ENCODE measurements at regions not wholly inside any gene's neighbourhood (a gene's known extent, or its start where the extent isn't known, plus 50 kb on each side); places are given as distances from the start of the nearest gene placed in this dataset.

DNA sequence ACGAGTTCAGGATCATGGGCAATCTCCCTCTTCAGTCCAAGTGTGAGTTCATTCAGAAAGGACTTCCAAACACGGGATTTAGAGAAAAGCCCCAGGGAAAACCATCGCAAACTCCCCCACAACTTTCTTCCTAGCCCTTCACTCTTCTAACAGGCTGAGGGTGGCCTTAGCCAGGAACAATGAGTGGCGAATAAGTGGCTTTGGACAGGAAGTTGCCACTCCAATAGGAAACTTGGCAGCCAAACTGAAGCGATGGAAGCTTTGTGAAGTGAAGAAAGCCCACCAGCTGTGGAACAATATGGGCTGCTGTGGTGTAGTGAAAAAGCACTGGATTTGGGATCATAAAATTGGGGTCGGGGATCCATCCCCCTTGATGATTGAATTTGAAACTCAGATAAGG is 193.2 kb downstream of the TEX36 start:
- peaks cover 0 to 59% (median 0%) of the 10 kb centered on the region in 7 donors for H3K27me3 ChIP-seq (replicated peaks in 1 of 7)
- intact Hi-C loops (cut with DNase I; ENCODE audit: low total_unique reads), result no loop called here
- H3K27ac ChIP-seq, result no peak overlapping the region
- no peak for TF ChIP-seq POLR2A (IDR thresholded peaks at IDR 0.05)
- TF ChIP-seq, protein P1, sequence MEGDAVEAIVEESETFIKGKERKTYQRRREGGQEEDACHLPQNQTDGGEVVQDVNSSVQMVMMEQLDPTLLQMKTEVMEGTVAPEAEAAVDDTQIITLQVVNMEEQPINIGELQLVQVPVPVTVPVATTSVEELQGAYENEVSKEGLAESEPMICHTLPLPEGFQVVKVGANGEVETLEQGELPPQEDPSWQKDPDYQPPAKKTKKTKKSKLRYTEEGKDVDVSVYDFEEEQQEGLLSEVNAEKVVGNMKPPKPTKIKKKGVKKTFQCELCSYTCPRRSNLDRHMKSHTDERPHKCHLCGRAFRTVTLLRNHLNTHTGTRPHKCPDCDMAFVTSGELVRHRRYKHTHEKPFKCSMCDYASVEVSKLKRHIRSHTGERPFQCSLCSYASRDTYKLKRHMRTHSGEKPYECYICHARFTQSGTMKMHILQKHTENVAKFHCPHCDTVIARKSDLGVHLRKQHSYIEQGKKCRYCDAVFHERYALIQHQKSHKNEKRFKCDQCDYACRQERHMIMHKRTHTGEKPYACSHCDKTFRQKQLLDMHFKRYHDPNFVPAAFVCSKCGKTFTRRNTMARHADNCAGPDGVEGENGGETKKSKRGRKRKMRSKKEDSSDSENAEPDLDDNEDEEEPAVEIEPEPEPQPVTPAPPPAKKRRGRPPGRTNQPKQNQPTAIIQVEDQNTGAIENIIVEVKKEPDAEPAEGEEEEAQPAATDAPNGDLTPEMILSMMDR (IDR thresholded peaks at IDR 0.05 in 8 of 11, conservative IDR thresholded peaks at IDR 0.05 in 3 of 11), result no peak
- TF ChIP-seq POLR2AphosphoS5 (IDR thresholded peaks at IDR 0.05), result peak in 1 of 3 donors; percentile 30
- H3K4me1 ChIP-seq, result peaks cover 0 to 8% (median 2%) of the 10 kb centered on the region in 6 donors
- H3K9me3 ChIP-seq, result no peaks in the 10 kb centered on the region
- WGBS, 5 donors, result 25 to 35% (median 32%) methylated on average over 6 of the region's 6 CpGs
- DNase-seq, result no peak
- H3K4me3 ChIP-seq, result no peak overlapping the region
- H3K36me3 ChIP-seq, result no peaks in the 10 kb centered on the region

DNA sequence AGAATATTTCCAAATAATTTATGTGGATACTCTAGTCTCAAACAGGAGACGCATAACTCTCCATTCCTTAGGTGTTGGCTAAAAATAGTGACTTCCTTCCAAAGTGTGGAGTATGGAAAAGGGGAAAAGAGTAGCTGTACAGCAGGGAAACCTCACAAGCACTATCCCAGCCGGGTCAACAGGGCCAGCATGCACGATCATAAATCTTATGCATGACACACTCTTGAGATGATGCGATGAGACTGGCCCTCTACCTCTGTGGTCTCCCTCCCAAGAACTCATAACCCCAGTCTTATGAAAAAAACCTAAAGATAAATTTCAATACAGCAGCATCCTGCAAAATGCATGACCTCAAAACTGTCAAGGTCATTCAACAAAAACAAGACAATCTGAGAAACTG is 197.3 kb downstream of the TEX36 start:
- TF ChIP-seq POLR2AphosphoS5 (IDR thresholded peaks at IDR 0.05), result no peak
- TF ChIP-seq, protein P1 (IDR thresholded peaks at IDR 0.05 in 8 of 11, conservative IDR thresholded peaks at IDR 0.05 in 3 of 11), result no peak
- TF ChIP-seq POLR2A (IDR thresholded peaks at IDR 0.05), result no peak
- no peak overlapping the region for H3K27ac ChIP-seq
- H3K27me3 ChIP-seq (replicated peaks in 1 of 7), result peaks cover 0 to 49% (median 5%) of the 10 kb centered on the region in 7 donors
- DNase-seq, result no peak
- no peak overlapping the region for H3K4me3 ChIP-seq
- H3K36me3 ChIP-seq, result no peaks in the 10 kb centered on the region
- no peaks in the 10 kb centered on the region for H3K9me3 ChIP-seq
- WGBS, 5 donors, result 65 to 80% (median 74%) methylated on average over 4 of the region's 4 CpGs
- intact Hi-C loops (cut with DNase I; ENCODE audit: low total_unique reads), result no loop called here
- peaks cover 0 to 8% (median 2%) of the 10 kb centered on the region in 6 donors for H3K4me1 ChIP-seq

DNA sequence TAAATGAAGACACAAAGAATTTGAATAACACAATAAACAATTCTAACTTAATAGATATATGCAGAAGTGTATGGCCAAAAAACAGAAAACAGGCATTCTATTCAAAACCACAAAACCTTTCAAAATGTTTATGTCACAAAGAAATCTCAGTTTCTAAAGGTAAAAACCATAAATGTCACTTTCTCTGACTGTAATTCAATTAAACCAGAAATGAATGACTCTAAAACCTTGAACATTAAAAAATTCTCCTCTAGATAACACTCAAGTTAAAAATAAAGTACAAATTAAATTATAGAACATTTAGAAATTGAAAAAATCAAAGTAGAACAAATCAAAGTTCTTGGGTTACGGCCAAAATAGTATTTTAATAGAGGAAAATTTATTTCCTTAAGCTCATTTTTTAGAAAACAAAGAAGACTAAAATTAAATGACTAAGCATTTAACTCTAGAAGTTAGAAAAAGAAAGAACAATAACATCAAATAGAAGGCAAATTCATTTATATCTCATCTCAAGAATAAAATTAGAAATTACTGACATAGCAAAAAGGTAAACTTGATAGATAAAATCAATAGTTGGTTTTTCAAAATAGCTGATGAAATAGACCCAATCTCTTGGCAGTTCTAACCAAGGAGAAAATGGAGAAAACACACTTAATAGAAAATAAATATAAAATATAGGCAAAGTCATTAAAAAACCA is 198.8 kb downstream of the TEX36 start:
- H3K27ac ChIP-seq, result no peak overlapping the region
- intact Hi-C loops (cut with DNase I; ENCODE audit: low total_unique reads), result no loop called here
- H3K36me3 ChIP-seq, result no peaks in the 10 kb centered on the region
- no peaks in the 10 kb centered on the region for H3K9me3 ChIP-seq
- H3K4me3 ChIP-seq, result no peak overlapping the region
- peaks cover 0 to under 1% (median 0%) of the 10 kb centered on the region in 6 donors for H3K4me1 ChIP-seq
- 83 to 94% (median 90%) methylated on average over 1 of the region's 1 CpG for WGBS, 5 donors
- DNase-seq, result no peak
- H3K27me3 ChIP-seq (replicated peaks in 1 of 7), result peaks cover 0 to 49% (median 4%) of the 10 kb centered on the region in 7 donors
- TF ChIP-seq, protein P1 (IDR thresholded peaks at IDR 0.05 in 8 of 11, conservative IDR thresholded peaks at IDR 0.05 in 3 of 11), result no peak
- TF ChIP-seq POLR2AphosphoS5 (IDR thresholded peaks at IDR 0.05) (no peak), POLR2A (IDR thresholded peaks at IDR 0.05) (no peak)

DNA sequence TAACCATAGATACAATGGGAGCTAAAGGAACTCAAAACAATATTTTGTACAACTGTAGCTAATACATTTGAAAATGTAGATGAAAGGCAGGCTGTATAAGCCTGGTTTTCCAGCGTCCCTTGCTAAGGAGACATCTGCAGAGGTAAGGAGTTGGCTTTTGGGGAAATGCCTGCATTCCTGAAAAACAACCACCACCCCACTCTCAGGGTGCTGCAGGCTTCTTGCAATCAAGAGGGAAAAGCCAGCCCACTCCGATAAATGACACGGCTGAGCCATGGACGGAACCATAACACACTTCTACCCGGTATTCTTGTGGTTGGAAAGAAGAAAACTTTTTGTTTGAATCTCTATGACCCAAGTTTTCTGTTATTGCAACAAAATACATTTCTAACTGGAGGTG is 200.3 kb downstream of the TEX36 start:
- 67 to 76% (median 70%) methylated on average over 5 of the region's 5 CpGs for WGBS, 5 donors
- intact Hi-C loops (cut with DNase I; ENCODE audit: low total_unique reads), result no loop called here
- no peak overlapping the region for H3K27ac ChIP-seq

More for the DNA sequence above, 200.3 kb downstream of the TEX36 start:
- H3K9me3 ChIP-seq, result no peaks in the 10 kb centered on the region
- no peaks in the 10 kb centered on the region for H3K4me1 ChIP-seq
- no peak overlapping the region for H3K4me3 ChIP-seq
- H3K36me3 ChIP-seq, result no peaks in the 10 kb centered on the region
- peaks cover 0 to 45% (median 4%) of the 10 kb centered on the region in 7 donors for H3K27me3 ChIP-seq (replicated peaks in 1 of 7)
- no peak for DNase-seq
- TF ChIP-seq POLR2A (IDR thresholded peaks at IDR 0.05) (no peak), POLR2AphosphoS5 (IDR thresholded peaks at IDR 0.05) (no peak)
- TF ChIP-seq, protein P1 (IDR thresholded peaks at IDR 0.05 in 8 of 11, conservative IDR thresholded peaks at IDR 0.05 in 3 of 11), result no peak
